ENCODE measurements at regions not wholly inside any gene's neighbourhood (a gene's known extent, or its start where the extent isn't known, plus 50 kb on each side); places are given as distances from the start of the nearest gene placed in this dataset.

DNA sequence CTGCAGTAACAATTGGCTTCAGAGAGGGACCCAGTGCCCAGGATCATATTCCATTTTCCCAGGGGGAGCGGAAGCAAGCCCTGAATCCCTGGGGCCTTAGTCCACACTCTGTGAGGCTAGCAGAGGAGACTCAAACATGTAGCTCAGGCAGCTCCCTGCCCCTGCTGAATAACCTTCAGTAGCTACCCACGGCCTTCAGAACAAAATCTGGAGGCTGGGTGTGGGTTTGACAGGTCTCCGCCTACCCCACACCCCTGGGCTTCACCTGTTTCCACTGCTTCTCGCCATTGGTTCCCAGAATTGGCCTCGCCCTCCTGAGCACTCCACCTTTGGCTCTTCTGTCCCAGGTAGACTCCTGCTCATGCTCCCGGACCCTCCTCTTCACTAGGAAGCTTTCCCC, 93.6 kb upstream of the ATP2B2 start:
- Histone ChIP-seq H3K9me3 (ENCODE audit: control insufficient read depth in 1 of 2, insufficient read depth in 1 of 2, low read depth in 1 of 2, low read length in 2 of 2) (no peaks in the 10 kb centered on the region), H3K79me2 (ENCODE audit: insufficient read depth, low read length) (no peaks in the 10 kb centered on the region), H3K9me2 (ENCODE audit: insufficient read depth) (no peaks in the 10 kb centered on the region), H3K4me3 (replicated peaks in 1 of 2; ENCODE audit: low read depth in 1 of 2, low read length in 2 of 2) (no peak overlapping the region), H3K27me3 (ENCODE audit: insufficient read depth, low read length) (peaks cover 32% of the 10 kb centered on the region), H3K36me3 (ENCODE audit: control insufficient read depth in 1 of 2, insufficient read depth in 2 of 2, low read length in 2 of 2) (no peaks in the 10 kb centered on the region), H3K27ac (ENCODE audit: low read depth, low read length) (no peak overlapping the region), H3K4me2 (ENCODE audit: low read length) (no peak overlapping the region), H2AFZ (ENCODE audit: low read depth, low read length, poor library complexity, severe bottlenecking) (no peak overlapping the region), H4K20me1 (ENCODE audit: insufficient read depth) (no peaks in the 10 kb centered on the region), H3K4me1 (ENCODE audit: control insufficient read depth in 1 of 2, insufficient read depth in 2 of 2, low read length in 2 of 2) (no peaks in the 10 kb centered on the region), H3K9ac (ENCODE audit: low read length) (no peak overlapping the region)
- ChIA-PET POLR2A (no interaction called here), CTCF (no interaction called here), RAD21 (ENCODE audit: low non-redundant PET in 1 of 2, low total read pairs in 2 of 2, uncharacterized antibody in 2 of 2, unreplicated experiment in 2 of 2) (no interaction called here)
- intact Hi-C loops (cut with micrococcal nuclease), result no loop called here
- no peak for ATAC-seq
- TF ChIP-seq CEBPB (IDR thresholded peaks at IDR 0.05; ENCODE audit: low read depth) (no peak), CBX3 (IDR thresholded peaks at IDR 0.05; ENCODE audit: low read depth) (no peak), RAD21 (IDR thresholded peaks at IDR 0.05; ENCODE audit: low read depth) (no peak), EZH2 (IDR thresholded peaks at IDR 0.05) (no peak), EZH2phosphoT487 (IDR thresholded peaks at IDR 0.05; ENCODE audit: borderline replicate concordance) (no peak), POLR2AphosphoS5 (IDR thresholded peaks at IDR 0.05; ENCODE audit: low read depth, low read length) (no peak), TCF7L2 (IDR thresholded peaks at IDR 0.05; ENCODE audit: borderline replicate concordance, extremely low read depth, insufficient read depth, insufficient read length) (no peak), EGR1 (IDR thresholded peaks at IDR 0.05; ENCODE audit: low read depth) (no peak), MAX (IDR thresholded peaks at IDR 0.05) (no peak), YY1 (IDR thresholded peaks at IDR 0.05; ENCODE audit: extremely low read depth, insufficient replicate concordance, low read depth, low read length) (no peak), ZNF274 (IDR thresholded peaks at IDR 0.05; ENCODE audit: low read depth, low read length) (no peak), FOSL1 (IDR thresholded peaks at IDR 0.05; ENCODE audit: low read depth) (no peak), POLR2A (IDR thresholded peaks at IDR 0.05; ENCODE audit: borderline replicate concordance, extremely low read depth, insufficient read depth, insufficient read length) (no peak), ELF1 (IDR thresholded peaks at IDR 0.05; ENCODE audit: borderline replicate concordance, low read depth) (no peak)
- TF ChIP-seq, protein P1, sequence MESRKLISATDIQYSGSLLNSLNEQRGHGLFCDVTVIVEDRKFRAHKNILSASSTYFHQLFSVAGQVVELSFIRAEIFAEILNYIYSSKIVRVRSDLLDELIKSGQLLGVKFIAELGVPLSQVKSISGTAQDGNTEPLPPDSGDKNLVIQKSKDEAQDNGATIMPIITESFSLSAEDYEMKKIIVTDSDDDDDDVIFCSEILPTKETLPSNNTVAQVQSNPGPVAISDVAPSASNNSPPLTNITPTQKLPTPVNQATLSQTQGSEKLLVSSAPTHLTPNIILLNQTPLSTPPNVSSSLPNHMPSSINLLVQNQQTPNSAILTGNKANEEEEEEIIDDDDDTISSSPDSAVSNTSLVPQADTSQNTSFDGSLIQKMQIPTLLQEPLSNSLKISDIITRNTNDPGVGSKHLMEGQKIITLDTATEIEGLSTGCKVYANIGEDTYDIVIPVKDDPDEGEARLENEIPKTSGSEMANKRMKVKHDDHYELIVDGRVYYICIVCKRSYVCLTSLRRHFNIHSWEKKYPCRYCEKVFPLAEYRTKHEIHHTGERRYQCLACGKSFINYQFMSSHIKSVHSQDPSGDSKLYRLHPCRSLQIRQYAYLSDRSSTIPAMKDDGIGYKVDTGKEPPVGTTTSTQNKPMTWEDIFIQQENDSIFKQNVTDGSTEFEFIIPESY (IDR thresholded peaks at IDR 0.05; ENCODE audit: extremely low read depth, insufficient replicate concordance, low read length), result no peak
- TF ChIP-seq, protein P2, sequence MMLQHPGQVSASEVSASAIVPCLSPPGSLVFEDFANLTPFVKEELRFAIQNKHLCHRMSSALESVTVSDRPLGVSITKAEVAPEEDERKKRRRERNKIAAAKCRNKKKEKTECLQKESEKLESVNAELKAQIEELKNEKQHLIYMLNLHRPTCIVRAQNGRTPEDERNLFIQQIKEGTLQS (IDR thresholded peaks at IDR 0.05), result no peak
- TF ChIP-seq, protein P3, sequence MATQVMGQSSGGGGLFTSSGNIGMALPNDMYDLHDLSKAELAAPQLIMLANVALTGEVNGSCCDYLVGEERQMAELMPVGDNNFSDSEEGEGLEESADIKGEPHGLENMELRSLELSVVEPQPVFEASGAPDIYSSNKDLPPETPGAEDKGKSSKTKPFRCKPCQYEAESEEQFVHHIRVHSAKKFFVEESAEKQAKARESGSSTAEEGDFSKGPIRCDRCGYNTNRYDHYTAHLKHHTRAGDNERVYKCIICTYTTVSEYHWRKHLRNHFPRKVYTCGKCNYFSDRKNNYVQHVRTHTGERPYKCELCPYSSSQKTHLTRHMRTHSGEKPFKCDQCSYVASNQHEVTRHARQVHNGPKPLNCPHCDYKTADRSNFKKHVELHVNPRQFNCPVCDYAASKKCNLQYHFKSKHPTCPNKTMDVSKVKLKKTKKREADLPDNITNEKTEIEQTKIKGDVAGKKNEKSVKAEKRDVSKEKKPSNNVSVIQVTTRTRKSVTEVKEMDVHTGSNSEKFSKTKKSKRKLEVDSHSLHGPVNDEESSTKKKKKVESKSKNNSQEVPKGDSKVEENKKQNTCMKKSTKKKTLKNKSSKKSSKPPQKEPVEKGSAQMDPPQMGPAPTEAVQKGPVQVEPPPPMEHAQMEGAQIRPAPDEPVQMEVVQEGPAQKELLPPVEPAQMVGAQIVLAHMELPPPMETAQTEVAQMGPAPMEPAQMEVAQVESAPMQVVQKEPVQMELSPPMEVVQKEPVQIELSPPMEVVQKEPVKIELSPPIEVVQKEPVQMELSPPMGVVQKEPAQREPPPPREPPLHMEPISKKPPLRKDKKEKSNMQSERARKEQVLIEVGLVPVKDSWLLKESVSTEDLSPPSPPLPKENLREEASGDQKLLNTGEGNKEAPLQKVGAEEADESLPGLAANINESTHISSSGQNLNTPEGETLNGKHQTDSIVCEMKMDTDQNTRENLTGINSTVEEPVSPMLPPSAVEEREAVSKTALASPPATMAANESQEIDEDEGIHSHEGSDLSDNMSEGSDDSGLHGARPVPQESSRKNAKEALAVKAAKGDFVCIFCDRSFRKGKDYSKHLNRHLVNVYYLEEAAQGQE (IDR thresholded peaks at IDR 0.05; ENCODE audit: low read depth), result no peak
- TF ChIP-seq, protein P4, sequence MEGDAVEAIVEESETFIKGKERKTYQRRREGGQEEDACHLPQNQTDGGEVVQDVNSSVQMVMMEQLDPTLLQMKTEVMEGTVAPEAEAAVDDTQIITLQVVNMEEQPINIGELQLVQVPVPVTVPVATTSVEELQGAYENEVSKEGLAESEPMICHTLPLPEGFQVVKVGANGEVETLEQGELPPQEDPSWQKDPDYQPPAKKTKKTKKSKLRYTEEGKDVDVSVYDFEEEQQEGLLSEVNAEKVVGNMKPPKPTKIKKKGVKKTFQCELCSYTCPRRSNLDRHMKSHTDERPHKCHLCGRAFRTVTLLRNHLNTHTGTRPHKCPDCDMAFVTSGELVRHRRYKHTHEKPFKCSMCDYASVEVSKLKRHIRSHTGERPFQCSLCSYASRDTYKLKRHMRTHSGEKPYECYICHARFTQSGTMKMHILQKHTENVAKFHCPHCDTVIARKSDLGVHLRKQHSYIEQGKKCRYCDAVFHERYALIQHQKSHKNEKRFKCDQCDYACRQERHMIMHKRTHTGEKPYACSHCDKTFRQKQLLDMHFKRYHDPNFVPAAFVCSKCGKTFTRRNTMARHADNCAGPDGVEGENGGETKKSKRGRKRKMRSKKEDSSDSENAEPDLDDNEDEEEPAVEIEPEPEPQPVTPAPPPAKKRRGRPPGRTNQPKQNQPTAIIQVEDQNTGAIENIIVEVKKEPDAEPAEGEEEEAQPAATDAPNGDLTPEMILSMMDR (IDR thresholded peaks at IDR 0.05 in 2 of 3, conservative IDR thresholded peaks at IDR 0.05 in 1 of 3; ENCODE audit: borderline replicate concordance in 1 of 3, insufficient read depth in 1 of 3, low read depth in 2 of 3, low read length in 2 of 3), result no peak
- no TSS peak for BruUV-seq (replicated peaks)
- no peak for DNase-seq (ENCODE audit: low read depth, low spot score)

Measured in HCT116 (cell line).